Renal cortex interstitium (tissue), 11 donors: ENCODE measurements at regions not wholly inside any gene's neighbourhood (a gene's known extent, or its start where the extent isn't known, plus 50 kb on each side); places are given as distances from the start of the nearest gene placed in this dataset.
A peak's percentile ranks its signal among the peaks of the same experiment; 100 is the strongest.
"Not testable (repeated sequence)": the region's sequence is repeated elsewhere in the genome, so short reads cannot be mapped to it uniquely, and the experiment has no call there.

Experiments
- DNase-seq, 11 donors: peaks; one replicate each; pipeline ENCODE4 v3.0.0-alpha.2; 2013; ENCODE audit warnings: low read depth in 9 of 11, low spot score in 4 of 11; ENCODE audit errors: extremely low read depth in 1 of 11

- DNase-seq, result no peak
These were observed 509.7 kb downstream of the ZEB2 start for GRCh38 chr2:144010096-144010836.

GRCh38 chr2:144006139-144006538 lies 513.8 kb downstream of the ZEB2 start:
- no peak for DNase-seq

- DNase-seq, result no peak
These were observed 515.2 kb downstream of the ZEB2 start for GRCh38 chr2:144004742-144005141.

- DNase-seq, result no peak
These were observed 516.4 kb downstream of the ZEB2 start for GRCh38 chr2:144003460-144004075.

- DNase-seq, result peak in 3 of 11 donors; percentile 4 to 12 (median 11)
These were observed 522.9 kb downstream of the ZEB2 start for GRCh38 chr2:143996974-143997373.

- DNase-seq, result no peak
These were observed 525.0 kb downstream of the ZEB2 start for GRCh38 chr2:143994961-143995360.

GRCh38 chr2:143991596-143991995 lies 528.3 kb downstream of the ZEB2 start:
- DNase-seq, result not testable (repeated sequence)

- DNase-seq, result no peak
These were observed 531.8 kb downstream of the ZEB2 start for GRCh38 chr2:143988082-143988481.

- DNase-seq, result no peak
These were observed 538.5 kb downstream of the ZEB2 start for GRCh38 chr2:143981428-143981827.

- DNase-seq, result no peak
These were observed 542.6 kb downstream of the ZEB2 start for GRCh38 chr2:143977356-143977755.

GRCh38 chr2:143975216-143975615 lies 544.7 kb downstream of the ZEB2 start:
- DNase-seq, result no peak

GRCh38 chr2:143974262-143974661 lies 545.7 kb downstream of the ZEB2 start:
- no peak for DNase-seq

GRCh38 chr2:143968860-143969259 lies 551.1 kb downstream of the ZEB2 start:
- DNase-seq, result no peak

- DNase-seq, result no peak
These were observed 551.6 kb downstream of the ZEB2 start for GRCh38 chr2:143968360-143968759.

GRCh38 chr2:143965493-143966164 lies 554.3 kb downstream of the ZEB2 start:
- no peak for DNase-seq

GRCh38 chr2:143964891-143965290 lies 555.0 kb downstream of the ZEB2 start:
- DNase-seq, result peak in 1 of 11 donors; percentile 17

- DNase-seq, result no peak
These were observed 559.7 kb downstream of the ZEB2 start for GRCh38 chr2:143960177-143960576.

GRCh38 chr2:143957321-143957720 lies 562.6 kb downstream of the ZEB2 start:
- no peak for DNase-seq

- no peak for DNase-seq
These were observed 564.4 kb downstream of the ZEB2 start for GRCh38 chr2:143955401-143956065.

GRCh38 chr2:143954844-143955243 lies 565.1 kb downstream of the ZEB2 start:
- no peak for DNase-seq
